HG02840 (cell line): ENCODE measurements at regions not wholly inside any gene's neighbourhood (a gene's known extent, or its start where the extent isn't known, plus 50 kb on each side); places are given as distances from the start of the nearest gene placed in this dataset.
"Not testable (repeated sequence)": the region's sequence is repeated elsewhere in the genome, so short reads cannot be mapped to it uniquely, and the experiment has no call there.

Experiments
- ATAC-seq: cut with Tn5 transposase; IDR thresholded peaks from one replicate; pipeline ENCODE4 v1.9.1; 2021; ENCODE audit warnings: mild to moderate bottlenecking, moderate library complexity, moderate number of reproducible peaks; ENCODE audit not compliant: unreplicated experiment, low FRiP score

DNA sequence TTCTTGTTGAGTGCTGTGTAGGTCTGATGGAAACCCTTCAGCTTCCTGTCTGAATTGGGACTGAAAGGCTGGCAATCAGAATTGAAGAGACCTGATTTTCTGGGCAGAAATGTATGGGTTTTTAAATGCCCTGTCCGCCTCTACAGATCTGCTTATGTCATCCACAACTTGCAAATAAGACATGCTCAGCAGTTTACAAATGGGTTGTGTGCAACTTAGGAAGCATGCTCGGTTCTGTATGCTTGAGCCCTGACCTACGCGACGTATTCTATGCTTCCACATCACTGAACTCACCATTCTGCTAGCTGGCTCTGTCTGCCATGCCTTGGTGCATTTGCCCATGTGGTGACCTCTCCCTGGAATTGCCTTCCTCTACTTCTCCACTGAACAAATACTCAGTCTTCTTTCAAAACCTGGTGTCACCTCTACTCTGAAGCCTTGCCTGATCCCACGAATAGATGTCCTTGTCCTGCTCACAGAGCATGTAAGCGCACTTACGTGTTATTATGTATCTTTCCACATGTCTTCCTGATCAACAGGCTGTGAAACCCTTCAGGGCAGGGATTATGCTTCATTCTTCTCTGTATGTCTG, 194.2 kb downstream of the ERCC6L2 start:
- no peak for ATAC-seq

DNA sequence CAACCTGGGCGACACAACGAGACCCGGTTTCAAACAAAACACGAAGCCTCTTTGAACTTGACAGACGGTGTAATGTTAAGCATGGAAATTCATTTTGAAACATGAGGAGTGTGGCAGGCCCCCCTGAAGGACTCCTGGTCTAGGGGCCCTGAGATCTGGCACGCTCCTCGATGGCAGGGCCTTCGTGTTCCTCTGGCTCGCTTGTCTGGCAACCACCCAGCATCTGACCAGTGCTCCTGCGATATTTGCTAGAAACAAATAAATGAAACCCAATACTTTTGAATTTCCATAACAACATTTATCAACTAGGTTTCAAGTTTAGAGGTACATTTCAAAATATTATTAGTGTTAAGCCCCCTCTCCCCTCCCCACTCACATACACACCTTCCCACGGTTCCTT, 193.0 kb downstream of the ERCC6L2 start:
- ATAC-seq = no peak

DNA sequence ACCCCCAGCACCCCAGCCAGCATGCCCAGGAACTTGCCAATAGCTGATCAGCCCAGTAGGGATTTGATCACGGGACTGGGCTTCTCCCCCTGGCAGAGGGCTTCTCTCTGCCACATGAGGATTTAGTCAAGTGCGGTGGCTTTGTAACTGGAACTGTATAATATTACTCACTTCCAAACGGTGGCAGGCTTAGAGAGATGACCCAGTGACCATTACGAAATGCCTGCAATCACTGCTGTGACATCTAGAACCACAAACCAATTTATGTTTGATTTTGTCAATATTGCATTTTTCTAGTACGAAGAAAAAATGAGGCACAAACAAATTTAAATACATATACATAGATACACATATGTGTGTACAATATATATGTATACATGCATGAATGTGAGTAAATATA, 192.1 kb downstream of the ERCC6L2 start:
- no peak for ATAC-seq

DNA sequence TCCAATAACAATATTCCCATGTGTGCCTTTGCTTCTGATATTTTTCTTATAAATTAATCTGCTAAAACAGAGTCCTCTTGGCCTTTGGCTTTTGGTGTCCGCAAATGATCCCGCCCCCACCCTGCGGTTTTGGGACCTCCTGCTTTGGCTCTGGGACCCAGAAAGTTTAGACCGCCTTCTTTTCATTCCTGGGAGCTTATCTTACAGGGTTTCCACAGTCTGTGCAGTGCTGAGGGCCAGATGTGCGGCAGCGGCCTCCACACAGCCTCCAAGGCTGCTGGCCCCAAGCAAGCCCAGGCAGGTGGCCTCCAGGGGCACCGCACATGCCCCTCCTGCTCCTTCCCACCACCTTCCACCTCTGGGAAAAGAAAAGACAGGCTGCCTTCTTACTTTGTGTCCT, 191.5 kb downstream of the ERCC6L2 start:
- no peak for ATAC-seq

DNA sequence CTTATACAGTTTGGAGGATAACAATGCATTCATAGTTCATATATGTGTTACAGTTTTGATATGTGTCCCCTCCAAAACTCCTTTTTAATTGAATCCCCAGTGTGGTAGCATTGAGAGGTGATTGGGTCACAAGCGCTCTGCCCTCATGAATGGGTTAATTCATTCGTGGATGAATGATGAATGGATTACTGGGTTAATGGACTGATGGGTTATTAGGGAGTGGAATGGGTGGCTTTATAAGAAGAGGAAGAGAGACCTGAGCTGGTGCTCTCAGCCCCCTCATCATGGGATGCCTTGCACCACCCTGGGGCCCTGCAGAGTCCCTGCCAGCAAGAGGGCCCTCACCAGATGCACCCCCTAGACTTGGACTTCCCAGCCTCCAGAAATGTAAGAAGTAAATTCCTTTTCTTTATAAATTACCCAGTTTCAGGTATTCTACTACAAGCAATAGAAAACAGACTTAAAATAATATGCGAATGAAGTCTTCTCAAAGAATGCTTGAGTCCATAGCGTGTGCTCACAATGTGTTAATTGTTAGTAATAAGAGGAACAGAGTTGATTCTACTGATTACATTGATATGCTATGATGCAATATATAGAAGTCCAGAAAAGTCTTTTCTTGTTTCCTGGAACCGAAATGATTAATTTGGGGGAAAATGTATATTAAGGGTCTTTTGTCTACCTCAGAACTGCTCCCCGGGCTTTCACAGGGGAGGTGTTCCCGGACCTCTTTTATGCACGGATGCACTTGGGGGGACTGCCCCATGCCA, 190.2 kb downstream of the ERCC6L2 start:
- no peak for ATAC-seq

DNA sequence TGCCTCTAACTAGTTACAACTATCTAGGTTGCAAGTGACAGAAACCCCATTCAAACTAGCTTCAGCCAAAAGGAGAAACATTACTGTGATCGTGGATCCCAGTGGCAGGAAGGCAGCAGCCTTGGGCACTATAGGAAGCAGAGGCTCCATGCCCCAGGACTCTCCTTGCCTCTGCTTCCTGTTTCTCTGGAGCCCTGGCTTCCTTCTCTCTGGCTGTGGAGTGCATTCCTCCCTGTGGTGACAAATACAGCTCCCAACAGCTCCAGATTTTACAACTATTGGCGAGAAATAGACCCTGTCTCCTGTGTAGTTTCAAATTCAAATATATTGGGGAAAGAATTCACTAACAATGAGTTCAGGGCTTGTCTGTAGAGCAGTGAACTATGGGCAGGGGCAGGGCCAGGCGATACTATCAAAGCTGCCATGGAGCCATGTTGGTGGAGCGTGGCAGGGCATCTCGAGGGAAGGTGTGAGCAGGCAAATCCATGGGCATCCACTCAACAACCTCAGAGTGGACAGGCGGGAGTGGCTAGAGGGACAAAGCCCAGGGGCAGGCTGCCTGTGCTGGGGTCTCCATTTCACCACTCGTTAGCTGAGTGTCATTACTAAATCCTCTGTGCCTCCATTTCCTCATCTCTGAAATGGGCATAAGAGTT, 189.5 kb downstream of the ERCC6L2 start:
- no peak for ATAC-seq

DNA sequence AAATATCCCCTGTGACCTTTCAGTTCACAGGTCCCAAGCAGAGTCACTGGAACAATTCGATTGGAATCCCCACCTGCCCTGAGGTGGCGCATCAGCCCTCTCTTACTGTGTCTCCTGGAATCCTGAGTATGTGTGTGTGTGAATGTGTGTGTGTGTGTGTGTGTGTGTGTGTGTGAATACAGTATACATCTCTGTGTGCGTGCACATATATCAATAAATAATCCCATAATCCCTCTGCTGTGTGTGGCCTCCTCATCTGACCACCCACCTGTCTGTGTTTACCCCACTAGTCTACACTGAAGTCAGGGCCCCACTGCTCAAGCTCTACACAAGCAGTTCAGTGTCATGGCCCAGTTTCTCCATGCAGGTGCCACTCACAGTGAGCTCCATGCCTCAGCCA, 187.4 kb downstream of the ERCC6L2 start:
- no peak for ATAC-seq

DNA sequence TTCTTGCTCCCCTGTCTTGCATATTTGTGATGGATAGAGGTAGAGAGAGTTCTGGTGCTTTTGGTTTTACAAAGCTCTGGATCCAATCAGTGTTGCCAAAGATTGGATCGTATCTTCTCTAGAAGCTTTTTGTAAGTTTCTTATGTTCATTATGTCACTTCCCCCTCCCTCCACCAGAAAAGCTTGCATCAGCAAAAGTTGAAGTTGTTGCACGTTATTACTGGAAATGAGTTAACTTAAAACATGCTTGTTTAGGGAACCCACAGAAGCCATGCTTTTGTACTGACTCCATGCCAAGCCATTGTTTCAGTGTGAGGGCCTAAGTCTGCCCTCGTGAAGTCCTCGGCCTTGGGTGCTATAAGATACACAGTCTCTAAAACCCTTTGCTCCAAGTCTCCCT, 186.5 kb downstream of the ERCC6L2 start:
- no peak for ATAC-seq

DNA sequence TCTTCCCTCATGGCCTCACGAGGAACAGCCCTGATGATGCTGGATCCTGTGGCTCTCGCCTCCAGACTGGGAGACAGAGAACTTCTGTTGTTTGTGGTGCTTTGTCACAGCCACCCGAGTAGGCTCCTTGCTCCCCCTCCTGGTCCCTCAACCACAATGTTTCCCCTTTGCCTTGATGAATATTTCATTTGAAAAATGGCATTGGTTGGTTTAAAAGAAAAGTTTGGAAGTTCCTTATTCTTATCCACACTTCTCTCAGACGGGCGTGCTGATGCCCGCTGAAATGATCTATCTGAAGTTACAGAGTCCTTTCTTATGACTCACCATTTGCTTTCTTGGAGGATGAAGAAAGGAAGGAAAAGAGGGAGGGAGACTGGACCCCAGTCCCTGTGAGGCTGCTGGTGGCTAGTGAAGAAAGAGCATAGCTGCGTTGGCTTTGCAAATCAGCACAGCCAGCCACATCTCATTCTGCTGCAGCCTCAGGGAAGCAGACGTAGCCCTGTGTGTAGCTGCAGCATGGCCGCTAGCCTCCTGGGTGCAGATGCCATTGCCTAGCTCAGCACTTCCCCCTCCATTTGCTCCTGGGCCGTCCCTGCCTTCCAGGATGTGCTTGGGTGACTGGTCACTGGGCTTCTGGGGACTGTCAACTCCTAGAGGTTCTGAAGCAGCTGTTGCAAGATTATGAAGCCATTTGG, 185.9 kb downstream of the ERCC6L2 start:
- ATAC-seq = no peak

DNA sequence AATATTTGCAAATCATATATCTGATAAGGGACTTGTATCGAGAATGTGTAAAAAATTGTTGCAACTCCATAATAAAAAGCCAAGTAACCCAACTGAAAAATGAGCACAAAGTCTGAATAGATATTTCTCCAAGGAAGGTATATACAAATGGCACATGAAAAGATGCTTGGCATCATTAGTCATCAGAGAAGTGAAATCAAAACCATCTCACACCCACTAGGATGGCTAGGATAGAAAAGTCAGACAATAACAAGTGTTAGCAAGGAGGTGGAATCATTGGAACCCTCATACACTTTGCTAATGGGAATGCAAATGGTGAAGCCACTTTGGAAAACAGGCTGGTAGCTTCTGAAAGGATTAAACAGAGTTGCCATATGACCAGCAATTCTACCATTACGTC, 182.7 kb downstream of the ERCC6L2 start:
- ATAC-seq = no peak

DNA sequence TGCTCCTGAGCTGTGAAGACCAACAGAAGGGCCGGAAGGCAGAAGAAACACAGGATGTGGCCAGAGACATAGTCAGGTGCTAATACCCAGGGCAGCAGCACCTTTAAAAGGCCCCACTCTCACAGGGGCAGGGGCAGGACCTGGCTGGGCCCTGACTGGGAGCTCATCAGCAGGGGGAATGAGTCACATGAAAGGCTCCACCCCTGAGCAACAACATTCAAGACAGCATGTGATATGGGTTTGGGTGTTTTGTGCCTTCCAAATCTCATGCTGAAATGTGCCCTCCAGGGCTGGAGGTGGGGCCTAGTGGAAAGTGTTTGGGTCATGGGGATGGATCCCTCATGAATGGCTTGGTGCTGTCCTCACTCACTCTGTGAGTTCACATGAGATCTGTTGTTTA, 181.7 kb downstream of the ERCC6L2 start:
- ATAC-seq = no peak

DNA sequence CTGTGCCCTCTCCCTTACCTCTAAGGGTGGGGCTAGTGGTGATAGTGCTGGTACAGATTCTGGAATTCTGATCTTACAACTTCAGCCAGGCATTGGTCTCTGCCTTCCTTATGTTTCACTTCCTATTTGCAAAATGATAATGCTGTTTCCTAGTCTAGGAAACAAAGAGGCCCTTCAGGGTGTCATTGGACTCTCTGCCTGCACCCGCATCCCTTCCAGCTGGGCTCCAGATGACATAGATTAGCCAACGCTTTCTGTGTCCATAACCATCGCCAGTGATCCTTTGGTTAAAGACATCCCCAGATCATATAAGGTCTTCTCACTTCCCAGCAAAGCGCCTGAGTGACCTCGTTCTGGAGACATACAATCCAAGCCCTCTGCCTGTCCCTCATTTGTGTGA, 180.7 kb downstream of the ERCC6L2 start:
- ATAC-seq = no peak

DNA sequence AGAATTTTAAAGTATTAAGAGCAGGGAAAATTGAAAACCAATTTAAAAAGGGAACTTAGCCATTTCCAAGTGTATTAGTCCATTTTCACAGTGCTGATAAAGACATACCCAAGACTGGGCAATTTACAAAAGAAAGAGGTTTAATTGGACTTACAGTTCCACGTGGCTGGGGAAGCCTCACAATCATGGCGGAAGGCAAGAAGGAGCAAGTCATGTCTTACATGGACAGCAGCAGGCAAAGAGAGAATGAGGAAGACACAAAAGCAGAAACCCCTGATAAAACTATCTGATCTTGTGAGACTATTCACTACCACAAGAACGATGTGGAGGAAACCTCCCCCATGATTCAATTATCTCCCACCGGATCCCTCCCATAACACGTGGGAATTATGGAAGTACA, 178.8 kb downstream of the ERCC6L2 start:
- ATAC-seq = not testable (repeated sequence)

DNA sequence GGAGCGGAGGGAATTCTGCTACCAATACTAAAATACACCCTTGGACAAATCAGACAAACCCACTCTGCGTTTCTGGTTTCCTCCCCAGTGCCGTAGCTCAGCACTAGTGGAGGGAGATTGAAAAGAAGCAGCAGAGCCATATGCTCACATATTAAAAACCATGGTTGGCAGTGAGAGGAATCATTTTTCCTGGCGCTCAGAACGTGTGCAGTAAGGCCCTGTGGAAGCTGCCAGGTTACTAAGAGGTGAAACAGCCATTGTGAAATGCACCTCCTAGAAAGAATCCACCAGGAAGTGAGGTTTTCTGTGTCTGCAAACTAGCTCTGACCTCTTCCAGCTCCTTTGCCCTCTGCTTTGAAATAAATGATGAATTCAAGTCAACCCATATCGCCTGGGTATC, 177.2 kb downstream of the ERCC6L2 start:
- no peak for ATAC-seq

DNA sequence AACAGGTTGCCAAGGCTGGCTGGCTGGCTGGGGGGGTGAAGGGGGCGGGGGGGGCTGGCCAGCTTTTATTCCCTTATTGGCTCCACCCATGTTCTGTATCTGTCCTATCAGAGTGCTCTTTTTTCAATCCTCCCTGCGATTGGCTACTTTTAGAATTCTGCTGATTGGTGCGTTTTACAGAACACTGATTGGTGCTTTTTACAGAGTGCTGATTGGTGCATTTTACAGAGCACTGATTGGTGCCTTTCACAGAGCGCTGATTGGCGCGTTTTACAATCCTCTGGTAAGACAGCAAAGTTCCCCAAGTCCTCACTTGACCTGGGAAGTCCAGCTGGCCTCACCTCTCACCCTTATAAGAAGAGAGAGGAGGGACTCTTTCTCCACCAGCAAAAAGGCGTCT, 175.9 kb downstream of the ERCC6L2 start:
- no peak for ATAC-seq

DNA sequence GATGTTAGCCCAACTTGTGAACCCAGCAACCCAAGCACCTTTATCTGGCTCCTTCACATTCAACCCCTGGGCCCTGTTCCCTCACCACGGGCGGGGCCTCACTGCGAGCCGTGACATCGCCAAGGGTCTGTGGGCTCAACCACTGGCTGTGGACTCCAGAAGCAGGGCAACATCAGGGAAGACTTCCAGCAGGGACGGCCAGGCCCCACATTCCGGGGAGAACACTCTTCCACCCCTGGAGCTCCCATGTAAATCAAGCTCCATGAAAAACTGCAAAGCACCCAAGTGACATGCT, 175.3 kb downstream of the ERCC6L2 start:
- no peak for ATAC-seq

DNA sequence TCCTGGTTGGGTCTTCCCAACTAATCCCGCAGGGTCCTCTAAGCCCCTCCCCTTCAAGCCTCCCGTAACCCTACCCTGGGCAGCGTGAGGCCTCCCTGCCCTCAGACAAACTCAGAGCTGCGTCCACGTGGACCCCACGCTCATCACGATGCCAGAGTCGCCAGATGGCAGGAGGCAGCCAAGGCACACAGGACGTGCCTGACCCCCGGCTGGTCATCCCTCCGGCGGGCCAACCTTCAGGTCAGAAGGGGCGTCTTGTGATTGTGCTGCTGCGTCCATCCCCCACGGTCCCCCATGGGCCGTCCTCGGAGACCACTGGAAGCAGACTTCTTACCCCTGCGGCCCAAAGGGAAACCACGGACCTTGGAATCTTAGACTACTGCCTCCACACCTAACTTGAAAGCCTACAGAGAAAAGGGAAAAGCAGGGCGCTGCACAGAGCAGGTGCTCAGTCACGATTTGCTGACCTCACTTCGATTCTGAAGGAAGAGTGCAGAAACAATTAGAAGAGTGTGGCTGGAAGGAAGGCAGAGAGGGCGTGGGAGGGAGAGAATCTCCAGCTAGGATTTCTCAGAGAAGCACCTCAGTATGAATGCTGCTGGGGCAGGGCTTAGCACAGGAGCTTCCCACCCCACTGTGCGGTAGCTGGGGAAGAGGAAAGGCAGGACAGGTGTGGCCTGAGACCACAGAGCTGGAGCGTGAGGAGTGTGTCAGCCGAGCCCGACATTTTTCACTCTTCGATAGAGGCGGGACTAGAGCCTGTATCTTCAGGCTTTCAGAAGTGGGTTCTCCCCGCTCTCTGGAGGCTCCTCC, 174.8 kb downstream of the ERCC6L2 start:
- ATAC-seq = no peak

DNA sequence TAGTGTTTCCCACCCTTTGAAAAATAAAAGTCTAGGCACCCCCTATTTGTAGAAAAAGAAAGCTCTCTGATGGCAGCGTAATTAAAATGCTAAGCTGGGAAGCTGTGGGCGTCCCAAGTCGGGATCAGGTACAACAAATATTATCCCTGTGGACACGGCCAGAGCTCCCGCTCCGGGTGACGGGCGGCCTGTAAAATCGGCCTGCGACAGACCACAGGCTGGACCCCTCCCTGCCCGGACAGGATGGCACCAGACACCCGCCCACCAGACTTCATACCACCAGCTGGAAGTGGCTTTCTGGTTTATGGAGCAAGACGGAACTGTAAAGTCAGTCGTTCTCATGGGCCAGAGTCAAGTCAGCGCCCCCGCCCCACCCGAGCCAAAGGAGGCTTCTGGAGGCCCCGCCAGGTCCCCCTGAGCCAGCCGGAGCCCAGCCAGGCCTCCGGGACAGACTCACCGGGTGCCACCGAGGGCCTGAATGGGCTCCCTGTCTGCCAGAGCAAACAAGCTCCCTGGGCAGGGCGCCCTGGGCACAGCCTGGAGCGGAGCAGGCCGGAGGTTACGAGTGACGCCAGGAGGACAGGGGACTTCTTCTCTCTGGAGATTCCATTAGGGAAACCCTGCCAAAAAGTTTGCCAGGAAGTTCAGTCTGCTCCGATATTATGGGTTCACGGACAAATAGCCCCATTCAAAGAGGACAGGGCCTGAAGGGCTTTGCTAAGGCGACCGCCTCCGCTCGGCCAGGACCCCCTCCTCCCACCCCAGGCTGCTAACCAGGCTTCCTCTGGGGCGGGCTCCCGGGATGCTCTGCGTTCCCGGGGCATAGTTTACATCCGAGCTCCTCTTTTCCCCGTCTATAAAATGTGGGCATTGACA, 173.7 kb downstream of the ERCC6L2 start:
- no peak for ATAC-seq

DNA sequence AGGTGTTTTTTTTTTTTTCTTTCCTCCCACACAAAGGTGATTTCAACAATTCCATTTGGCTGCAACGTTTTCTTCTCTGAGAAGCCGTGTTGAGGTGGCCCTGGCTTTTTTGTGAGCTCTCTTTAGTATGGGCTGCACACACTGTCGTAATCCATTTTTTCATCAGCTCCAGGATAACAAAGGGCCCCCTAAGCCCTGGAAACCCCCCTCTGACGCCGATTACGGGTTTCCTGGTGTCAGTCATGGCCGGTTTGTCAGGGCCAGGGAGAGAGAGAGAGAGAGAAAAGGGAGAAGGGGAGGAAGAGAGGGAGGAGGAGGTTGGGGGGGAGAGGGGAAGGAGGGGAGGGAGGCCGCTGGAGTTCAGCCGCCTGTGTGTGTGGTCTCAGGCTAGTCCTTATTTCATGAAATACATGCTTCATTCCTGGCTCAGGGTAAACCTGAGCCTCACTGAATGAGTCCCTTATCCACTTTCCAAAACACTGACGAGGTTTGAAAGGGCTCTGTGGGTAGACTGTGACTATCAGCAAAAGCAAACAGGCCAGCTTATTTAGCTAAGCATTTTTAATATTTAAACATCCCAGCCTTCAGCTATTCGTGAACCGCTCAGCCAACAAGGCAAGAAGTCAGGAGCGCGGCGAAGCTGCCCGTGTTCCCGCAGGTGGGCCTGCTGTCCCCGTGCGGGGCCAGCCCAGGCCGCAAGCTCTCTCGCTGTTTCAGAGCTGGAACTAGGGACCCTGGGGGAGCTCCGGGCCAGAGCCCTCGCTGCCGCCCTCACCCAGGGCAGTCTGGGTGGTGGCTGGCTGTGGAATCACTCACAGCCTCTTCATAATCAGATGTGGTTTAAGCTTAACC, 172.8 kb downstream of the ERCC6L2 start:
- no peak for ATAC-seq
